DMS153 (cell line): ENCODE measurements at regions not wholly inside any gene's neighbourhood (a gene's known extent, or its start where the extent isn't known, plus 50 kb on each side); places are given as distances from the start of the nearest gene placed in this dataset.
"Not testable (repeated sequence)": the region's sequence is repeated elsewhere in the genome, so short reads cannot be mapped to it uniquely, and the experiment has no call there.

Source experiments
- DNase-seq: peaks from one replicate; lab custom pipeline; 2025; lab: John Stamatoyannopoulos, UW

DNA sequence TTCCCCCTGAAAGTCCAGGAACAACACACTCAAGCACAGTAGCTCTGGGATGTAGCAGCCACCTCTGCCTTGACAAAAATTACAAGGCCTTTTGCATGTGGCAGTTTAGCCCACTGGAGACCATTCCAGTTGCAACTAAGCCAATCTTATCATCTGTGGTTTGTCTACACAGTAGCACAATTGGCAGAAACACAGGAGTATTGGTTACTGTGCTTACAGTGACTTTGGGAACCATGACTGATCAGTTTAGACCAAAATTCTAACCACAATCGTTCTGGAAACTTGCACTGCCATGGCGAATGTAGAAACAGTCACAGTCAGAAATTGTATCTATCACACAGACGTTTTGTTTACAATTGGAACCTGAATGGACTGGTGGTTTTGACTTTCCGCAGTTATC lies 403.7 kb upstream of the MEIS1 start:
- DNase-seq: no peak

- no peak for DNase-seq
Measured at GRCh38 chr2:66030553-66030952, 404.4 kb upstream of the MEIS1 start.

- DNase-seq: no peak
Measured at GRCh38 chr2:66024391-66024790, 410.5 kb upstream of the MEIS1 start.

- DNase-seq: no peak
Measured at GRCh38 chr2:66021296-66021695, 413.6 kb upstream of the MEIS1 start.

GRCh38 chr2:66017763-66018162 lies 417.2 kb upstream of the MEIS1 start:
- no peak for DNase-seq

DNA sequence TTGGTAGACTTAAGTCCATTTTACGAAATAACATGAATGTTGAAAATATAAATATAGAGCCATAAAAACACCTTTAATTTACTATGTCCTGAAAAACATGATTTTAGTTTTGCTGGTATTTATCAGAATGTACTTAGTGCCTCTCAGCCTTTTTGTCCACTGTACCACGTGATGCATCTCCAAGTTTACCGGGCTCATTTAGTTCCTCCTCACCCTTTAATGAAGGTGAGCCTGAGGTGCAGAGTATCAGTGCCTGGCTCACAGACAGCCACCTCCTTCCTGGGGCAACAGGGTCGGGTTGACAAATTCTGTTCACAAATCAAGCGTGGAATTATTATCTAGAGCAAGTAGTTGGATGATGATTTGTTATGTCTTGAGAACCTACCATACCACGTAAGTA lies 420.5 kb upstream of the MEIS1 start:
- no peak for DNase-seq

DNA sequence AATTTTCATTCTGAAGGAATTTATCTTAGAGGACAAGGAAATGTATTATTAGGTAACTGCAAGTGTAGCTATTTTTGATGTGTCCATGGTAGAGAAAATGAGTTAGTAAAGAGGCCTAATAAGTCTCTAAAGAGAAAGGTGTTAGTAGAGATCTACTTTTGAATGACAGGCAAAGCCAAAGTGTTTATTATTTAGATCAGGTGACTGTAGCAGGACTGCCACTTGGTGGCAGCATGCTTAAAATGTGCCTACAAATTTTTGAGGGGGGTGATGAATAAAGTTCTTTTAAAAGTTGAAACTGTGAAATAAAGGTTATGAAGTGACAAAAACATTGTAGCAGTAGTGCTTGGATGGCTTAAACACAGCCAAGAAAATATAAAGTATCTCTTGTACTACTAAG lies 421.5 kb upstream of the MEIS1 start:
- no peak for DNase-seq

- no peak for DNase-seq
Measured at GRCh38 chr2:66003931-66004330, 431.0 kb upstream of the MEIS1 start.

DNA sequence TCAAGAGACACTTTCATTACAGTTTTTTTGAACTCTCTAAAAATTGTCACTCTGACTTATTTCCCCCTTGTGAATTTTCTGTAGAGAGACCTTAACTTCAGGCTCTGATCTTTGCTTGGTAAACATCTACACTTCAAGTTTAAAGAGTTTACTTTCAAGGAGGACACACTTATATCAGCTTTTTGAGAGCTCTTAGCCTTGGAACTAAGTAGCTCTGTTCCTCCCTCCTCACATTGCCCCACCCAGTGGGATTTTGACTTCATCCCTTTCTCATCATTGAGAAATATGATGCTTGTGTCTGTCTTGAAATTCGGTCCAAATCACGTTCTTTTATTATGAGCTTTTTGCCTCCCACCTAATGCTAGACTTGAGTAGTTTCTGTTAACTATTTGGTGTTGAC lies 433.4 kb upstream of the MEIS1 start:
- DNase-seq: no peak

DNA sequence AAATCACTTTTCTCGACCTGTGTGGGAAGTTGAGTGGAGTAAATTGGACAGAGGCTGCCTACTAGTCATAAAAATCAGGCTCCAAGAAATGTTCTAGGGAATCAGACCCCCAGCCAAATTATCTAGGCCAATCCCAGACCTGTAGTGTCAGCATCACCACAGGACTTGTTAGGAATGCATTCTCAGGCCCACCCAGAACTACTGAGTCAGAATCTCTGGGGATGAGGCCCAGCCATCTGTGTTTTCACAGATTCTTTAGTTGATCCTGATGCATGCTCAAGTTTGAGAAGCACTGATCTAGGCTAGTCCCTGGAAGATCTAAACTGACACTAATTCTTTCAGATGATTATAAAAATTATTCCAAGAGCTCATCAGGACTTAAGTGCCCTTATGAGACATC lies 434.0 kb upstream of the MEIS1 start:
- DNase-seq: no peak

GRCh38 chr2:65999796-66000195 lies 435.1 kb upstream of the MEIS1 start:
- no peak for DNase-seq

- no peak for DNase-seq
Measured at GRCh38 chr2:65999103-65999502, 435.8 kb upstream of the MEIS1 start.

- no peak for DNase-seq
Measured at GRCh38 chr2:65997961-65998360, 437.0 kb upstream of the MEIS1 start.

DNA sequence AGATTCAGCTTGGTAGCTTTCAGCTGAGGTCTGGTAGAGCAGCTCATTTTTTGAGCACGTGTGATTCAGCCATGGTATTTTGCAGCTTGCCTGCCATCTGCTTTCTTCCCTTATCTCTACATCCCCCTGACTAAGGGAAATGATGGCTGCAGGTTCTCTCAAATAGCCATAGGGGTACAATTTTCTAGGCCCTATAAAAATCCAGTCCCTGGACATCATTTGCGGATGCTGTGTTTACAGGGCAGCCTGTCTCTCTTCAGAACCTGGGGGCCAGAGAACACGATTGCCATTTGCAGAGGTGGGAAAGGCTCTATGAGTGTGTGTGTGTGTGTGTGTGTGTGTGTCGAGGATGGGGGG lies 442.7 kb upstream of the MEIS1 start:
- no peak for DNase-seq

DNA sequence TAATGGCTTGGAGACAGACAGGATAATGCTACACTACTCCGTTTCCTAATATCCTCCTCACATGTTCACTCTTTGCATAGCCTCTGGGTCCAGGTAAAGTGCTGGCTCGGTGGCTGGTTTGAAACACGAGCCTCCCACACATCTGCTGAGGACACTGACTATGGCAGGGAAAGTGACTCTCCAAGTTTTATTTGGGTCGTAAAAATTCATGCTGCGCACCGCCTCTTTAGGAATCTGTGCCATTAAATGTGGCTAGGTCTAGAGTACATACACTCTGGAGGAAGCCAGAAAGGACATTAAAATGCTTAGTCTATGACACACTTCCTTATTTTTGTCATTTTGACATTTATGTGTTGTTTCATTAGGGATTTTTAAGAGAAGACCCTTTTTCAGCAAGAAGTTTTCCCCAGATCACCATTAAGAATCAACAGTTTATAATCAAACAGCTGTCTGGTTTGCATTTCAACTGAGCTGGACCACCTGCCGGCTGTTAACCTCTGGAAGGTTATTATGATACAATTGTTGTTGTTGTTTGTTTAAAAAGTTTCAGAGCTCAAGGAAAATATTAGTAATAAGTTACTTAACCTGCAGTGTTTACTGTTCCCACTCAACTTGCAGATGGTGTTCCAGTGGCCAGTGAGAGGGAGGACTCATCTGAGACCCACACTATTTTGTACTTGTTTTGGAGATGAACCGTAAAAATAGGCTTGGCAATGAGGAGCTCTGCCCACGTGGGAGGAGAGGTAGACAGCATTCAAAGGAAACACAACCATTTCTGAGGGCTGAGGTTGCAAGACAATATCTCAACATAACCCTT lies 443.3 kb upstream of the MEIS1 start:
- DNase-seq: peak; percentile 90

GRCh38 chr2:65985986-65986385 lies 448.9 kb upstream of the MEIS1 start:
- no peak for DNase-seq

- DNase-seq: no peak
Measured at GRCh38 chr2:65980531-65980930, 454.4 kb upstream of the MEIS1 start.

DNA sequence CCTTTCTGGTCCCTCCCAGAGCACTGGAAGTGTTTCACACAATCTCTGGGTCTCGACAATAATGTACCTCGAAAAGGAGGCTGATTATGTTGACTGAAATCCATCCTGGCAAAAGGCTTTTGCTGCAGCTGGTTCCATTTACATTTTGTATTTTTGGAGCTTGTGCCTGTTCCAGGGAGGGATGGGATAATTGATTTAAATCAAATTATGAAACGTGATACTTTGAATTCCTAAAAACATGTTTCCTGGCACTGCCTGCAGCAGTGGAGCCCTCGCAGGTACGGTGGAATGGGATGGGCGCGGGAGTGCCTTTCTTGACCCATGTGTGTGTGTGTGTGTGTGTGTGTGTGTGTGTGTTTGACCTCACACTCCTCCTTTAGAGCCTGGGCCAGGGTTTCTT lies 455.5 kb upstream of the MEIS1 start:
- no peak for DNase-seq

GRCh38 chr2:65974067-65974723 lies 460.7 kb upstream of the MEIS1 start:
- no peak for DNase-seq

DNA sequence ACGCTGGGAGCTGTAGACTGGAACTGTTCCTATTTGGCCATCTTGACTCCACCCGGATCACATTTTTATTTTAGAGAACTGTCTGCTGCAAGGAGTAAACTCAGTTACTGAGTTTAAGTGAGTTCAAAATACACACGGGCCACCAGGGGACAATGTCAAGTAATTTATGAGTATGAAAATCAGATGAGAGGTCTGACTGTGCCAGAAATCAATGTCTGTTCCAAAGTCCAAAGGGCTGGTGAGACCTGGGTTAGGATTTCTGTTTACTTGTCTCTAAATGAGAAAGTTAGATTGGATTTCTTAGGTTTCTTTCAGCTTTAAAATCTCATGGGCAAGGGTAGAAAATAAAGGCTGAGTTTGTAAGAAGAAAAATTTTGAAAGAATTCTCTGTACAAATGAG lies 465.8 kb upstream of the MEIS1 start:
- no peak for DNase-seq

GRCh38 chr2:65963303-65963702 lies 471.6 kb upstream of the MEIS1 start:
- not testable (repeated sequence) for DNase-seq

DNA sequence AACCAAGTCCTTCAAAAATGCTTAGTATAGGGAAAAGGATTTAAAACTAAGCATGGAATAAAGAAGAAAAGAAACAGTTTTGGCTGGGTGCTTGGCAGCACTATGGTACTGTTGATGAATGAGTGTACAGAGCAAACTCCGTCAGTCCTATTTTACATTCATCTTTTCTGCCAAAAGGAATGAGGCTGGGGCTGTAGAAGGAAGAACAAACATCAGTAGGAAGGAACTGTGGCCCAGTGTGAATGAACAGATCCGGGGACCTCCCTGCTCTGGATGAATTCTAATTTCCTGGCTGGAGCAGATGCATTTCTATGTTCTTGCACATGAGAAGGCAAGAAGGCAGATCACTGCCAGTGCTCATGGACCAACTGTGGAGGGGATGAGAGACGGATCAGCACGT lies 474.0 kb upstream of the MEIS1 start:
- DNase-seq: no peak

- no peak for DNase-seq
Measured at GRCh38 chr2:65957886-65958285, 477.0 kb upstream of the MEIS1 start.

GRCh38 chr2:65957454-65957853 lies 477.5 kb upstream of the MEIS1 start:
- DNase-seq: no peak
